ENCODE measurements at regions not wholly inside any gene's neighbourhood (a gene's known extent, or its start where the extent isn't known, plus 50 kb on each side); places are given as distances from the start of the nearest gene placed in this dataset.

- TF ChIP-seq ZNF671 (CRISPR knock-in tag; IDR thresholded peaks at IDR 0.05) (no peak), TEAD4 (CRISPR knock-in tag; IDR thresholded peaks at IDR 0.05) (no peak)
Observed at GRCh38 chr14:38770251-38770650, 332.8 kb downstream of the SEC23A start (continued).

GRCh38 chr14:38762845-38763244 is 340.2 kb downstream of the SEC23A start:
- no peak overlapping the region for H3K4me3 Mint-ChIP-seq
- no peak overlapping the region for H3K27ac Mint-ChIP-seq
- ATAC-seq, result no peak
- peaks cover 30% of the 10 kb centered on the region for H3K9me3 Mint-ChIP-seq
- TF ChIP-seq E2F1 (CRISPR knock-in tag; IDR thresholded peaks at IDR 0.05), result no peak
- no peak for TF ChIP-seq MLX (CRISPR knock-in tag; IDR thresholded peaks at IDR 0.05)
- ChIA-PET POLR2A (no interaction called here), CTCF (no interaction called here)
- H3K4me1 Mint-ChIP-seq, result peaks cover 3% of the 10 kb centered on the region; the same call in 1 of the 2 replicates
- peaks cover 11% of the 10 kb centered on the region for H3K36me3 Mint-ChIP-seq
- H3K27me3 Mint-ChIP-seq (ENCODE audit: low read depth), result peaks cover 3% of the 10 kb centered on the region; the same call in 1 of the 2 replicates
- DNase-seq (ENCODE audit: low spot score), result no peak

- DNase-seq (ENCODE audit: low spot score) (no peak), ATAC-seq (no peak)
- Mint-ChIP-seq H3K4me3 (no peak overlapping the region), H3K27ac (no peak overlapping the region), H3K27me3 (ENCODE audit: low read depth) (peaks cover 3% of the 10 kb centered on the region; the same call in 1 of the 2 replicates), H3K9me3 (peaks cover 30% of the 10 kb centered on the region), H3K4me1 (peaks cover 3% of the 10 kb centered on the region; the same call in 1 of the 2 replicates), H3K36me3 (peaks cover 11% of the 10 kb centered on the region)
- TF ChIP-seq FOXK1 (CRISPR knock-in tag; IDR thresholded peaks at IDR 0.05), result no peak
- TF ChIP-seq CREB1 (CRISPR knock-in tag; IDR thresholded peaks at IDR 0.05), result no peak
- no peak for TF ChIP-seq RELA (CRISPR knock-in tag; IDR thresholded peaks at IDR 0.05; ENCODE audit: borderline replicate concordance)
- TF ChIP-seq KAT7 (CRISPR knock-in tag; IDR thresholded peaks at IDR 0.05; ENCODE audit: borderline replicate concordance), result no peak
- no peak for TF ChIP-seq CREM (CRISPR knock-in tag; IDR thresholded peaks at IDR 0.05)
- no peak for TF ChIP-seq E2F1 (CRISPR knock-in tag; IDR thresholded peaks at IDR 0.05)
- TF ChIP-seq MYBL2 (CRISPR knock-in tag; IDR thresholded peaks at IDR 0.05), result no peak
- no peak for TF ChIP-seq SP1 (CRISPR knock-in tag; conservative IDR thresholded peaks at IDR 0.05)
- no peak for TF ChIP-seq NR2C2 (CRISPR knock-in tag; IDR thresholded peaks at IDR 0.05)
- no peak for TF ChIP-seq NFE2L1 (CRISPR knock-in tag; IDR thresholded peaks at IDR 0.05)
- no peak for TF ChIP-seq NFATC4 (CRISPR knock-in tag; IDR thresholded peaks at IDR 0.05)
- no peak for TF ChIP-seq ZNF138 (CRISPR knock-in tag; conservative IDR thresholded peaks at IDR 0.05)
- TF ChIP-seq NR3C1 (CRISPR knock-in tag; conservative IDR thresholded peaks at IDR 0.05; ENCODE audit: low read depth), result no peak
- TF ChIP-seq TP53 (CRISPR knock-in tag; IDR thresholded peaks at IDR 0.05), result no peak
- TF ChIP-seq ZNF416 (CRISPR knock-in tag; IDR thresholded peaks at IDR 0.05), result no peak
- TF ChIP-seq NR1H2 (CRISPR knock-in tag; IDR thresholded peaks at IDR 0.05), result no peak
- ChIA-PET POLR2A (no interaction called here), CTCF (no interaction called here)
Observed at GRCh38 chr14:38762426-38762825, 340.6 kb downstream of the SEC23A start.

- Mint-ChIP-seq H3K27ac (no peak overlapping the region), H3K9me3 (peaks cover 26% of the 10 kb centered on the region), H3K36me3 (peaks cover 11% of the 10 kb centered on the region), H3K4me3 (no peak overlapping the region), H3K27me3 (ENCODE audit: low read depth) (no peaks in the 10 kb centered on the region), H3K4me1 (peaks cover 3% of the 10 kb centered on the region; the same call in 1 of the 2 replicates)
- no peak for DNase-seq (ENCODE audit: low spot score)
- TF ChIP-seq PRDM15 (CRISPR knock-in tag; IDR thresholded peaks at IDR 0.05) (no peak), PREB (CRISPR knock-in tag; IDR thresholded peaks at IDR 0.05; ENCODE audit: borderline replicate concordance) (no peak), ERG (CRISPR knock-in tag; IDR thresholded peaks at IDR 0.05) (no peak), ZBTB43 (CRISPR knock-in tag; IDR thresholded peaks at IDR 0.05) (no peak), TP53 (CRISPR knock-in tag; IDR thresholded peaks at IDR 0.05) (no peak)
- ChIA-PET POLR2A (no interaction called here), CTCF (no interaction called here)
- ATAC-seq, result no peak
Observed at GRCh38 chr14:38761033-38761432, 342.0 kb downstream of the SEC23A start.

Data from WTC11 (cell line).